Testis (tissue), 2 donors: ENCODE measurements at regions not wholly inside any gene's neighbourhood (a gene's known extent, or its start where the extent isn't known, plus 50 kb on each side); places are given as distances from the start of the nearest gene placed in this dataset.

Source experiments
- DNase-seq: peaks from one replicate; pipeline ENCODE4 v3.0.0-alpha.2; 2019
- H3K27ac ChIP-seq, 2 donors: fragments of 200-600 bp; sonication (generic); one replicate each; pipeline ENCODE4 v1.5.1; 2019
- H3K27me3 ChIP-seq: fragments of 200-600 bp; sonication (generic); one replicate; pipeline ENCODE4 v1.5.1; 2019
- H3K36me3 ChIP-seq: fragments of 200-600 bp; sonication (generic); one replicate; pipeline ENCODE4 v1.5.1; 2017; ENCODE audit warnings: low read depth; ENCODE audit errors: missing control alignments
- H3K4me1 ChIP-seq: fragments of 200-600 bp; sonication (generic); one replicate; pipeline ENCODE4 v1.5.1; 2019
- H3K4me3 ChIP-seq, 2 donors: fragments of 200-600 bp; sonication (generic); one replicate each; pipeline ENCODE4 v1.5.1; 2017 to 2019
- H3K9me3 ChIP-seq: fragments of 200-600 bp; sonication (generic); one replicate; pipeline ENCODE4 v1.5.1; 2017
- POLR2A ChIP-seq: fragments of 450-650 bp; IDR thresholded peaks from one replicate; pipeline ENCODE4 v1.6.1; 2017; ENCODE audit warnings: antibody characterized with exemption, mild to moderate bottlenecking, moderate library complexity
- WGBS, 2 donors: methylation state at CpG; one replicate each; pipeline ENCODE4 v1.1.5; 2018; 5-methylcytosine and 5-hydroxymethylcytosine counted together
- intact Hi-C: fragments of 100-400 bp; cut with DNase I; formaldehyde crosslinking; loops from one replicate; pipeline ENCODE4 v1.15.1; 2023; ENCODE audit warnings: low total_unique reads
- TF ChIP-seq, protein P1 (sequence below), 3 experiments: fragments of 450-650 bp in 2 of 3; fragments of 200-600 bp in 1 of 3; sonication (generic) in 1 of 3; IDR thresholded peaks; one replicate each; pipeline ENCODE4 v1.5.1; 2016 to 2019; ENCODE audit warnings: antibody characterized with exemption in 3 of 3, mild to moderate bottlenecking in 2 of 3, moderate library complexity in 1 of 3

DNA sequence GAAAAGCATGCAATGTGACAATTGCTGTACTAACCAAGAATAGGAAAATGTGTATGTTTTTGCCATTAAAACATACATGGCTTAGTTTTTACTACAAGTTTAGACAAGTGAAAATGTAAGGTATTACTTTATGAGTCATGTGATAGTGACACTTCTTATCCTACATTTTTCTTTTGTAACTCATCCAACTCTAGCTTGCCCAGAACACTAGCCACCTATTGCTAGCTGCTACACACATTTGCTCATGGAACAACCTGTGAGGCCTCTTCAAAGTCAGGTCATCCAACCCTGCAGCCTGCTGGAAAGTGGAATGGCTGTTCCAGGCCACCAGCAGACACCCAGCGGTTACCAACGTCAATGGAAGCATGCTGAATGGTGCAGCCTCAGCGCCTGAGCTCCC, 1043.9 kb downstream of the TMEM182 start:
- Histone ChIP-seq H3K36me3 (no peaks in the 10 kb centered on the region), H3K27ac (no peak overlapping the region), H3K27me3 (no peaks in the 10 kb centered on the region), H3K4me3 (no peak overlapping the region), H3K9me3 (no peaks in the 10 kb centered on the region), H3K4me1 (no peaks in the 10 kb centered on the region)
- 53 to 71% methylated on average over 3 of the region's 3 CpGs for WGBS, 2 donors
- intact Hi-C loops = no loop called here
- DNase-seq = no peak
- TF ChIP-seq, protein P1, sequence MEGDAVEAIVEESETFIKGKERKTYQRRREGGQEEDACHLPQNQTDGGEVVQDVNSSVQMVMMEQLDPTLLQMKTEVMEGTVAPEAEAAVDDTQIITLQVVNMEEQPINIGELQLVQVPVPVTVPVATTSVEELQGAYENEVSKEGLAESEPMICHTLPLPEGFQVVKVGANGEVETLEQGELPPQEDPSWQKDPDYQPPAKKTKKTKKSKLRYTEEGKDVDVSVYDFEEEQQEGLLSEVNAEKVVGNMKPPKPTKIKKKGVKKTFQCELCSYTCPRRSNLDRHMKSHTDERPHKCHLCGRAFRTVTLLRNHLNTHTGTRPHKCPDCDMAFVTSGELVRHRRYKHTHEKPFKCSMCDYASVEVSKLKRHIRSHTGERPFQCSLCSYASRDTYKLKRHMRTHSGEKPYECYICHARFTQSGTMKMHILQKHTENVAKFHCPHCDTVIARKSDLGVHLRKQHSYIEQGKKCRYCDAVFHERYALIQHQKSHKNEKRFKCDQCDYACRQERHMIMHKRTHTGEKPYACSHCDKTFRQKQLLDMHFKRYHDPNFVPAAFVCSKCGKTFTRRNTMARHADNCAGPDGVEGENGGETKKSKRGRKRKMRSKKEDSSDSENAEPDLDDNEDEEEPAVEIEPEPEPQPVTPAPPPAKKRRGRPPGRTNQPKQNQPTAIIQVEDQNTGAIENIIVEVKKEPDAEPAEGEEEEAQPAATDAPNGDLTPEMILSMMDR (IDR thresholded peaks at IDR 0.05) = no peak
- TF ChIP-seq POLR2A = no peak

DNA sequence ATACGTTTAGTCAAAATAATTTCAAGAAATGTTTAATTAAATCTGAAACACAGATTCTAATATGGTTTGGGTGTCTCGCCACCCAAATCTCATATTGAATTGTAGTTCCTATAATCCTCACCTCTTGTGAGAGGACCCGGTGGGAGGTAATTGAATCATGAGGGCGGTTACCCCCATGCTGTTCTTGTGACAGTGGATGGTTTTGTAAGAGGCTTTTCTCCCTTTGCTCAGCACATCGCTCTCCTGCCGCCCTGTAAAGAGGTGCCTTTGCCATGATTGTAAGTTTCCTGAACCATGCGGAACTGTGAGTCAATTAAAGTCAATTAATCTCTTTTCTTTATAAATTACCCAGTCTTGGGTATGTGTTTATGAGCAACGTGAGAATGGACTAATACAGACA, 1045.1 kb upstream of the POU3F3 start:
- intact Hi-C loops = no loop called here
- no peak overlapping the region for H3K4me3 ChIP-seq
- DNase-seq = no peak
- H3K4me1 ChIP-seq = no peaks in the 10 kb centered on the region
- H3K36me3 ChIP-seq = no peaks in the 10 kb centered on the region
- no peaks in the 10 kb centered on the region for H3K9me3 ChIP-seq
- no peak for TF ChIP-seq POLR2A
- TF ChIP-seq, protein P1 (IDR thresholded peaks at IDR 0.05) = no peak
- no peaks in the 10 kb centered on the region for H3K27me3 ChIP-seq
- WGBS, 2 donors = 60 to 64% methylated on average over 8 of the region's 8 CpGs
- no peak overlapping the region for H3K27ac ChIP-seq

GRCh38 chr2:103809415-103809814, 1044.5 kb upstream of the POU3F3 start:
- intact Hi-C loops = no loop called here
- DNase-seq = no peak
- Histone ChIP-seq H3K9me3 (no peaks in the 10 kb centered on the region), H3K36me3 (no peaks in the 10 kb centered on the region), H3K4me1 (no peaks in the 10 kb centered on the region), H3K27me3 (no peaks in the 10 kb centered on the region), H3K27ac (no peak overlapping the region), H3K4me3 (no peak overlapping the region)
- 47 to 69% methylated on average over 7 of the region's 7 CpGs for WGBS, 2 donors
- no peak for TF ChIP-seq POLR2A

- Histone ChIP-seq H3K4me3 (no peak overlapping the region), H3K9me3 (no peaks in the 10 kb centered on the region), H3K27me3 (no peaks in the 10 kb centered on the region), H3K4me1 (no peaks in the 10 kb centered on the region), H3K36me3 (no peaks in the 10 kb centered on the region), H3K27ac (no peak overlapping the region)
- intact Hi-C loops = no loop called here
- WGBS, 2 donors = 17 to 31% methylated on average over 7 of the region's 7 CpGs
- DNase-seq = no peak
- TF ChIP-seq, protein P1 (IDR thresholded peaks at IDR 0.05) = no peak
- no peak for TF ChIP-seq POLR2A
These were observed 1043.9 kb upstream of the POU3F3 start for GRCh38 chr2:103809941-103810441.

DNA sequence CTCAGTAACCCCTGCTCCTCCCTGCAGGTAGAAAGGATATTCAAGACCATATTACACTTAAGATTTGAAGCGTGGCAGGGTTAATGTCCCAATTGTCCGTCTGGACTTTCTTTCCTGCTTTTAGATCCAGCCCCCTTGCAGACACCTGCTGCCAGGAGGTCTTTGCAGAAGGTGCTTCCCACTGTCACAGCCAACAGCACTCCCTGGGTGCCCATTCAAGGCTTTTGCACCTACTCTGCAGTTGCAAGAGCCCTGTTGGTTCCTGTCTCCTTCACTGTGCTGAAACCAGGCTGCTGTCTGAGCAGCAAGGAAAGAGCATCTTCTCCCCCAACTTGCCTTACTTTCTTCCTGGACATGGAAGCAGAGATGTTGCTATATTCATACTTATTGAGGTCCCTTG, 1043.0 kb upstream of the POU3F3 start:
- WGBS, 2 donors = 62 to 66% methylated on average over 2 of the region's 2 CpGs
- no peak overlapping the region for H3K27ac ChIP-seq
- intact Hi-C loops = no loop called here

More for the DNA sequence above, 1043.0 kb upstream of the POU3F3 start:
- H3K9me3 ChIP-seq = no peaks in the 10 kb centered on the region
- H3K36me3 ChIP-seq = no peaks in the 10 kb centered on the region
- H3K4me3 ChIP-seq = no peak overlapping the region
- no peaks in the 10 kb centered on the region for H3K4me1 ChIP-seq
- no peaks in the 10 kb centered on the region for H3K27me3 ChIP-seq
- no peak for DNase-seq
- TF ChIP-seq POLR2A = no peak
- TF ChIP-seq, protein P1 (IDR thresholded peaks at IDR 0.05) = no peak
